ENCODE measurements at regions not wholly inside any gene's neighbourhood (a gene's known extent, or its start where the extent isn't known, plus 50 kb on each side); places are given as distances from the start of the nearest gene placed in this dataset.

GRCh38 chr6:137978252-137978896, 111.3 kb downstream of the TNFAIP3 start (continued):
- TF ChIP-seq ZBTB34 (CRISPR knock-in tag; IDR thresholded peaks at IDR 0.05) (no peak), HDAC3 (IDR thresholded peaks at IDR 0.05; ENCODE audit: borderline replicate concordance, partially characterized antibody) (peak; percentile 49), NUFIP1 (IDR thresholded peaks at IDR 0.05; ENCODE audit: partially characterized antibody) (no peak), SMARCA4 (IDR thresholded peaks at IDR 0.05) (peak; percentile 94), HDAC1 (IDR thresholded peaks at IDR 0.05) (no peak), NR2C2 (CRISPR knock-in tag; IDR thresholded peaks at IDR 0.05) (no peak), NR2C2 (tag; IDR thresholded peaks at IDR 0.05) (no peak), FOS (IDR thresholded peaks at IDR 0.05; ENCODE audit: extremely low read depth, insufficient read length) (peak; percentile 62), ETV1 (tag; conservative IDR thresholded peaks at IDR 0.05; ENCODE audit: low read depth) (no peak), ZNF146 (CRISPR knock-in tag; IDR thresholded peaks at IDR 0.05; ENCODE audit: unreplicated experiment) (no peak), TSC22D4 (tag; IDR thresholded peaks at IDR 0.05) (no peak), STAT5B (CRISPR knock-in tag; IDR thresholded peaks at IDR 0.05) (no peak), ZNF165 (CRISPR knock-in tag; IDR thresholded peaks at IDR 0.05; ENCODE audit: borderline replicate concordance) (no peak), E2F1 (CRISPR knock-in tag; IDR thresholded peaks at IDR 0.05) (no peak), MTF1 (CRISPR knock-in tag; IDR thresholded peaks at IDR 0.05; ENCODE audit: borderline replicate concordance) (no peak), CHD4 (IDR thresholded peaks at IDR 0.05; ENCODE audit: insufficient read depth, insufficient replicate concordance, low read depth, low read length, poor library complexity, severe bottlenecking) (no peak), GTF2B (IDR thresholded peaks at IDR 0.05; ENCODE audit: extremely low read depth, insufficient read length) (no peak), SNAPC5 (CRISPR knock-in tag; IDR thresholded peaks at IDR 0.05) (no peak), SMARCE1 (IDR thresholded peaks at IDR 0.05) (peak; percentile 92), TAF15 (IDR thresholded peaks at IDR 0.05; ENCODE audit: low read depth, low read length) (no peak), NCOA2 (IDR thresholded peaks at IDR 0.05; ENCODE audit: partially characterized antibody in 2 of 2) (peak in 1 of 2 experiments; percentile 28), NEUROD1 (IDR thresholded peaks at IDR 0.05; ENCODE audit: borderline replicate concordance, low read depth, low read length, partially characterized antibody) (peak; percentile 65)

Data from K562 (cell line).